SHP77 (cell line): ENCODE measurements at regions not wholly inside any gene's neighbourhood (a gene's known extent, or its start where the extent isn't known, plus 50 kb on each side); places are given as distances from the start of the nearest gene placed in this dataset.

ENCODE experiments used
- DNase-seq, 2 experiments: peaks; one replicate each; lab custom pipeline; 2025; lab: John Stamatoyannopoulos, UW

DNA sequence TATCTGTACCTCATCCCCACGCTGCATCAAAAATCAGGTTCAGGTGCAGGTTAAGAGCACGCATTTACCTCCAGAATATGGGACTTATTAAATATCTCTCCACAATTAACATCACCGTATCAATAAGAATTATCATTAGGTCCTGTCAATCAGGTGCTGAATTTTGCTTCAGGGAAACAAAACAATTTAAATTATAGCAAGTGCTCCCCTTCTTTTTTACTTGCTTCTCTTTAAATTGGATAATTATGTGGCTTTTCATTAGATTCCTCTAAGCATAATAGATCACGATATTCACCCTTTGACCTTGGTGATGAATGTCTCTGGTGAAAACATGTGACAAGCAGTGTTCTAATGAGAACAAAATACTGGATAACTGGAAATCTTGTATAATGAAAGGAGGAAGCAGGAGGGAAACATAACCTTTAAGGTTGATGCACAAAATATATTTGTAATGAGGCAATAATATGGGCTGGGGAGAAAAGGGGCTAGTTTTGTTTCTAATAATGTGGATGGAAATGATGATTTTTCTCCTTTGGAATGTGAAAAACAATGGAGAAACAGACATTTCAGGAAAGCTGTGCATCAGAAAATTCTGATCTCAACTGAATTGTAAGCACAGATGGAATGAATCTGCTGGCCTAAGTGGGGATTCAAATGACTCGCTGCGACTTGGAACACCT, 166.9 kb downstream of the SNX10 start:
- DNase-seq = no peak

GRCh38 chr7:26459540-26460193, 168.0 kb downstream of the SNX10 start:
- DNase-seq = no peak

GRCh38 chr7:26460351-26461085, 168.9 kb downstream of the SNX10 start:
- DNase-seq = no peak

- no peak for DNase-seq
Measured at GRCh38 chr7:26461518-26461917, 169.9 kb downstream of the SNX10 start.

GRCh38 chr7:26466007-26466406, 174.3 kb downstream of the SNX10 start:
- DNase-seq = no peak

DNA sequence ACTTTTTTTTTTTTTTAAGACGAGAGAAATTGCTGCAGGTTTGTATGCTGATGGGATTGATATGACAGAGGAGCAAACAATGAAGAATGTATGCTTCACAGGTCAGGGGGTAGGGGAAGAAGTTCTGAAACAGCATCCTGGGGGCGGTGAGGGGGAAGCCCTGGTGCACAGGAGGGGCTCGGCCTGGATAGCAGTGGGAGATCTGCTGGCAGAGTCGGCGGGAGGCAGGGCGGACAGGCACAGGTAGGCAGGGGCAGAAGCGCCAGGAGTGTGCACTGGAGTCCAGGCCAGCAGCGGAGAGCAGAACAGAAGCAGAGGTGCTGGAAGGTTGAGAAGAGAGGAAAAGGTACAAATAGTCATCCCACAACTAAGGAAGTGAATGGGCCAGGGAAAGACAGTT, 175.4 kb downstream of the SNX10 start:
- DNase-seq = no peak

DNA sequence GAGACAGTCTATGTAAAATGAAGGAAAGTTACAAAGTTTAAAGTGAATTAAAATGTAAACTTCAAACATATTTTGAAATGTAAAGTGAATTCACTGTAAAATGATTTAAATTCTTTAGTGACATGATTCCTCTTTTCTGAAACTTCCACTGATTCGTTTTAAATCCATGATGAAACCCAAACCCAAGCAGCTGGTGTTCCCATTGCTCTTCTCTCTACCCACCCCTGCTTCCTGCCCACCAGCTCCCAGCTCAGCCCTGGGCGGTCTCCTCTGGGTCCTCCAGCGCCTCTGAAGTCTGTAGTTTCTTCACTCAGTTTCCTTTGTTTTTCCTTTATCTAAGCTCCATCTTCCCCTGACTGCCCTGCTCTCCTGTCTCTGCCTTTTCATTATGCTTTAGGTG, 175.9 kb downstream of the SNX10 start:
- no peak for DNase-seq

DNA sequence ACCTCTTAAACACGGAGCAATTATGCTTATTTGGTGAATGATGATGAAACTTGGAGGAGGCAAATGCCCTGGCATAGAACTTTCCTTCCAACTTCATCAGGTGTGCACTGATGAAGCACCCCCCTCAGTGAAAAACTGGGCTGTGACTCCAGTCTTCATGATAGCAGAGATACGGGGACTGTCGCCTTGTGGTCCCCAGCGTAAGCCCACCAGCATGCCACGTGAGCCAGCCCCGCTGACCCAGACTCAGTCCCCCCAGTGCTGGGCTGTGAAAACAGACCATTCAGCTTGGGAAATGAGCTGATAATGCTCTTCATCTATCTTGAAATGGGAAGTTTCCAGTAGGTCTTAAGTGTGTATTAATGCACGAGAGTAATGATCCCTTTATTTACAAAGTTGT, 177.0 kb downstream of the SNX10 start:
- DNase-seq = no peak

DNA sequence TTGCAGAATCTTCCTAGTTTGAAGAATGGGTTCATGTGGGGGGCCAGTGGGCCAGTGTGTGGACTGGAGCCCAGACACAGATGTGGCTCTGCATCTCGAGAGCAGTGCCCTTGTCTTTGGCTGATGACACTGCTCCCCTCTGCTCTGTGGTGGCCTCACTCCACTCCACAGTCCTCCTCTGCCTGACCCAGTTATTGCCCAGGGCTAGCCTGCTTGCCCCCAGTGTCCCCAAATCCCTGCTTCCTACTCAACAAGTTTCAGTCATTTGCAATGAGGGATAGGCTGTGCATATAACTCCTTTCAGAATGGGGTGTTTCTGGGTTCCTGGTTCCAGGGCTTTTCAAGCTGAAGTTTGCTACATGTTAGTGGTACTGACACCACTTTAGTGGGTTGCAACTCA, 177.5 kb downstream of the SNX10 start:
- DNase-seq = no peak

GRCh38 chr7:26470691-26471090, 179.0 kb downstream of the SNX10 start:
- DNase-seq = no peak

DNA sequence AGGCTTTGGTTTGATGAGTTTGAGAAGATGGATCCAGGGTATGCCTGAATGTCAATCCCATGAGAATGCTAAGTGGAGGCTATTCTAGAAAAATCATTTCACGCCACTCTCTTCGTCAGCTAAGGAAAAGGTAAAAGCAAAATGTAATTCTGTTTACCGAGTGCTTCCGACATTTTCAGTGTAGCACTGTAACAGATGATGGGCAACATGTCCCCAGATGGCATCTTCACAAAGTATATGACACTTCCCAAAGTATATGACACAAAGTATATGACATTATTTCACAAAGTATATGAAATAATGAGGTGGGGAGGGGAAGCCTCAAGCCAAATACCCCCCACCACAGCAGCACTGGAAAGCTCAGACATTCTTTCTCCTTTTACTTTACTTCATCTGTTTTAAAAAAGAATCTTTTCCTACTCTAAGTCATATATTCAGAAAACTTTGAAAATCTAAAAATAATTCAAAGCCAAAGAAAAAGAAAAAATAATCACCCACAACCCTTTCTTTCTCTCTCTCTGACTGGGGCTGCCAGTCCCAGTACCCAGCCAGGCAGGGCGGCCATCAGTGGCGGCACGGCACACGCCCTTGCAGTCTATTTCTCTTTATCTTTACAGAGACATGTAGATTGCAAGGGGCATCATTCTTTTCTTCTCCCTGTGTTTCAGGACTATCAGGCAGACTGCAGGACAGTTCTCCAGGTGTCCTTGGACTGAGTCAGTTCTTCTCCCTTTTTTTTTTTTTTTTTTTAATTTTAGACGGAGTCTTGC, 179.8 kb downstream of the SNX10 start:
- no peak for DNase-seq

GRCh38 chr7:26472971-26473370, 181.3 kb downstream of the SNX10 start:
- no peak for DNase-seq

GRCh38 chr7:26476271-26476670, 184.6 kb downstream of the SNX10 start:
- no peak for DNase-seq

GRCh38 chr7:26477381-26477990, 185.8 kb downstream of the SNX10 start:
- DNase-seq = no peak

- no peak for DNase-seq
Measured at GRCh38 chr7:26478550-26478949, 186.9 kb downstream of the SNX10 start.

- no peak for DNase-seq
Measured at GRCh38 chr7:26479581-26479980, 187.9 kb downstream of the SNX10 start.

DNA sequence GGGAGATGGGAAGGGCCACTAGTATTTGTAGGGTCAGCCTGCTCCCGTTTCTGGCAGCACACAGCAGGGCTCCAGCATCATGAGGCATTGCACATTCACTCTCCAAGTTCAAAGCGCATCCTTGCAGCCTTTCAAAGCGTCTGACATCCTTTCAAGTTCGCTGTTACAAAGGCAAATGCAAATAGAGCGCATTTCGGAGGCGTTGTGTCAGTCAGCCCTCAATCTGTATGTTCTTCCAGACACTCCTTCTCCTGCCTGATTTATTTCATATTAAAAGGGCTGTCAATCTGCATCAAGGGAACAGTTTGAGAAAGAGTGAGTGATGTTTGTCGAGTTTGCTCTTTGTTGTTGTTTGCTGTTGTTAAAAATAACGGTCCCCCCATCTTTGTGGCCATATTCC, 188.5 kb downstream of the SNX10 start:
- no peak for DNase-seq

DNA sequence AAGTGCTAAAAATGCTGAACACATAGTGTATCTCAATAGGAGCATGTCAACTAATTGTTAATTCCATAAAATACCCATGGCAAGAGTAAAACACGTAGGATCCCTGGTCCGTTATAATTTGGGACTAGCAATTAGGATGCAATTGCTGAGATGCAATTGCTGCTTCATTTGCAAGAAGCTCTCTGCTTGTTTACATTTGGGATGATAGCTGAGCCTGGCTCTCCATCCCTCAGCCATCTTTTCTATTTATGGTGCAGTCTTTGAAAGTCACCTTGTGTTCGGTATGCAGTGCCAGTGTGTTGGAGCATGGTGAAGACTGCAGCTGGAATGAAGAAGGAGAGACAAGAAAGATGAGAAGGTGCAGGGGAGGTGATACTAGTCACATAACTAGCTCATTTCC, 191.3 kb downstream of the SNX10 start:
- no peak for DNase-seq

DNA sequence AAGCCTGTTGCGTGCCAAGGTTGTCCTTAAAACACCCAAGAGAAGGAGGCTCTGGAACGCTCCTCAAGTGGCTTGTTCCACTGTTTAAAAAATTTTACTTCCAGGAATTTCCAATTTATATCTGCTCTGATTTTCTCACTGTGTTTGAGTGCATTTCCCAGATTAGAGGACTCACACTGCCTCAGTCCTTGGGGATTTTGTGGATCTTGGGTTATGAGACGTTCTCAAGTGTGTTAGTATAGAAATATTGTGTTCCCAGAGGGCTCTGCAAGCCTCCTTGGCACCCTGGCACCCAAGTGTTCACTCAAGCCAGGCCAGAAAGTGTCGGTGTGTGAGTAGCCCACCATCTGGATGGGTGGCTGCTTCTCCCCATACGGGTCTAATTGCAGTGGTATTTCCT, 192.2 kb downstream of the SNX10 start:
- no peak for DNase-seq

GRCh38 chr7:26485367-26485934, 193.8 kb downstream of the SNX10 start:
- DNase-seq = no peak

- no peak for DNase-seq
Measured at GRCh38 chr7:26486153-26486552, 194.5 kb downstream of the SNX10 start.
